ENCODE measurements at regions not wholly inside any gene's neighbourhood (a gene's known extent, or its start where the extent isn't known, plus 50 kb on each side); places are given as distances from the start of the nearest gene placed in this dataset.

DNA sequence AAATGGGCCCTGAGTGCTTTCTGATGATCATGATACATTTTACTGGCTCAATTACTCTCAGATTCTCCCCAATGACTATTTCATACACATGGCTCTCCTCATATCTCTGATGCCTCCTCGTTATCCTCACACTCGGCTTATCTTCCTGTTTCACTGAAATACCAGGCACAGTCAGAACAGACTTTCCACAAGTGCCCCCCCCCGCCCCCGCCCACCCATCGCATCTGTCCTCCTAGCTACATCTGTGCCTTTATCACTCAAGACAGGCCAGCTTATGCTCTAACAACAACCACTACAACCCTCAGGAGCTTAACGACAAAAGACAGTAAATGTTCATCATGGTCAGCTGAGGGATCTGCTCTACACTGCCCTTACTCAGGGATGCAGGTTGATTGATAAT, 610.6 kb upstream of the DIPK2B start:
- no peak for DNase-seq

More for the DNA sequence above, 610.6 kb upstream of the DIPK2B start:
- Histone ChIP-seq H3K27me3 (ENCODE audit: insufficient read depth, low read length) (no peaks in the 10 kb centered on the region), H4K91ac (ENCODE audit: insufficient read length, low read depth, low read length) (no peak overlapping the region), H4K8ac (replicated peaks; ENCODE audit: insufficient read length, low read depth, low read length) (no peak overlapping the region), H3K79me1 (ENCODE audit: insufficient read depth, low read depth, low read length, poor library complexity, severe bottlenecking) (no peaks in the 10 kb centered on the region), H3K18ac (ENCODE audit: insufficient read length, low read depth, low read length) (no peak overlapping the region), H3K4ac (ENCODE audit: low read depth, low read length) (no peak overlapping the region), H2BK15ac (ENCODE audit: low read depth, low read length) (no peak overlapping the region), H3K4me1 (ENCODE audit: insufficient read depth, low read length) (peaks cover 22% of the 10 kb centered on the region; the same call in 1 of the 2 replicates), H4K20me1 (ENCODE audit: control insufficient read depth, insufficient read depth, insufficient read length) (no peaks in the 10 kb centered on the region), H2BK20ac (ENCODE audit: low read depth, low read length, poor library complexity, severe bottlenecking) (no peak overlapping the region), H3K79me2 (ENCODE audit: insufficient read depth, low read length) (peaks cover 52% of the 10 kb centered on the region; the same call in 1 of the 2 replicates), H3K23me2 (ENCODE audit: insufficient read length, low read depth, low read length, poor library complexity, severe bottlenecking) (no peaks in the 10 kb centered on the region), H3K27ac (ENCODE audit: insufficient read length, low read depth, low read length) (peak overlapping the region; percentile 15), H3T11ph (ENCODE audit: low read length) (no peak overlapping the region), H2BK120ac (ENCODE audit: low read depth, low read length, poor library complexity, severe bottlenecking) (no peak overlapping the region), H3K14ac (ENCODE audit: insufficient read depth, low read length) (no peak overlapping the region), H4K5ac (ENCODE audit: insufficient read length, low read depth, low read length) (no peak overlapping the region), H3K9me3 (ENCODE audit: control insufficient read depth, low read depth, low read length) (no peaks in the 10 kb centered on the region), H2BK5ac (ENCODE audit: insufficient read length, low read length) (no peak overlapping the region), H3K9ac (ENCODE audit: extremely low read depth, insufficient read length, low read length) (no peak overlapping the region), H3K4me2 (ENCODE audit: insufficient read depth, insufficient read length, low read length) (no peak overlapping the region), H2BK12ac (ENCODE audit: insufficient read length, low read depth, low read length) (no peak overlapping the region), H3K23ac (ENCODE audit: insufficient read length, low read depth, low read length) (no peak overlapping the region), H2AK5ac (ENCODE audit: insufficient read length, low read length) (no peak overlapping the region), H2AFZ (ENCODE audit: low read length) (no peak overlapping the region), H3K56ac (ENCODE audit: insufficient read length, low read depth, low read length) (no peak overlapping the region)
- H3K9me3 Mint-ChIP-seq = peaks cover 54 to 78% of the 10 kb centered on the region in 2 experiments
- TF ChIP-seq, protein P1, sequence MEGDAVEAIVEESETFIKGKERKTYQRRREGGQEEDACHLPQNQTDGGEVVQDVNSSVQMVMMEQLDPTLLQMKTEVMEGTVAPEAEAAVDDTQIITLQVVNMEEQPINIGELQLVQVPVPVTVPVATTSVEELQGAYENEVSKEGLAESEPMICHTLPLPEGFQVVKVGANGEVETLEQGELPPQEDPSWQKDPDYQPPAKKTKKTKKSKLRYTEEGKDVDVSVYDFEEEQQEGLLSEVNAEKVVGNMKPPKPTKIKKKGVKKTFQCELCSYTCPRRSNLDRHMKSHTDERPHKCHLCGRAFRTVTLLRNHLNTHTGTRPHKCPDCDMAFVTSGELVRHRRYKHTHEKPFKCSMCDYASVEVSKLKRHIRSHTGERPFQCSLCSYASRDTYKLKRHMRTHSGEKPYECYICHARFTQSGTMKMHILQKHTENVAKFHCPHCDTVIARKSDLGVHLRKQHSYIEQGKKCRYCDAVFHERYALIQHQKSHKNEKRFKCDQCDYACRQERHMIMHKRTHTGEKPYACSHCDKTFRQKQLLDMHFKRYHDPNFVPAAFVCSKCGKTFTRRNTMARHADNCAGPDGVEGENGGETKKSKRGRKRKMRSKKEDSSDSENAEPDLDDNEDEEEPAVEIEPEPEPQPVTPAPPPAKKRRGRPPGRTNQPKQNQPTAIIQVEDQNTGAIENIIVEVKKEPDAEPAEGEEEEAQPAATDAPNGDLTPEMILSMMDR (conservative IDR thresholded peaks at IDR 0.05) = no peak
- no peak overlapping the region for H3K4me3 Mint-ChIP-seq
- peaks cover 2% of the 10 kb centered on the region; the same call in 1 of the 2 replicates for H3K27me3 Mint-ChIP-seq (ENCODE audit: low read depth)
- peaks cover 42 to 55% of the 10 kb centered on the region in 2 experiments for H3K4me1 Mint-ChIP-seq
- H3K27ac Mint-ChIP-seq = peak overlapping the region in 1 of 3 experiments; percentile 75; a peak in 3 of 7 replicates
- peaks cover 31 to 77% (median 56%) of the 10 kb centered on the region in 3 experiments for H3K36me3 Mint-ChIP-seq (ENCODE audit: insufficient read depth in 1 of 3, low read depth in 3 of 3)
- no CpG with 5 or more reads among the region's 6 CpGs for WGBS (ENCODE audit: extremely low coverage, insufficient read length, low lambda C conversion rate)
